GM19452 (cell line): ENCODE measurements at regions not wholly inside any gene's neighbourhood (a gene's known extent, or its start where the extent isn't known, plus 50 kb on each side); places are given as distances from the start of the nearest gene placed in this dataset.
A peak's percentile ranks its signal among the peaks of the same experiment; 100 is the strongest.

Source experiments
- ATAC-seq: cut with Tn5 transposase; IDR thresholded peaks from one replicate; pipeline ENCODE4 v1.9.1; 2021; ENCODE audit not compliant: unreplicated experiment

GRCh38 chr6:139494376-139494990 lies 120.0 kb upstream of the CITED2 start:
- ATAC-seq = no peak

- peak; percentile 88 for ATAC-seq
Observed at GRCh38 chr6:139490482-139490881, 116.0 kb upstream of the CITED2 start.

- no peak for ATAC-seq
Observed at GRCh38 chr6:139486476-139486799, 112.0 kb upstream of the CITED2 start.

- ATAC-seq = no peak
Observed at GRCh38 chr6:139485742-139486475, 111.5 kb upstream of the CITED2 start.

GRCh38 chr6:139485185-139485584 lies 110.7 kb upstream of the CITED2 start:
- ATAC-seq = no peak

GRCh38 chr6:139483079-139483478 lies 108.6 kb upstream of the CITED2 start:
- no peak for ATAC-seq

GRCh38 chr6:139482287-139482686 lies 107.8 kb upstream of the CITED2 start:
- no peak for ATAC-seq

- no peak for ATAC-seq
Observed at GRCh38 chr6:139480356-139481165, 106.1 kb upstream of the CITED2 start.

- ATAC-seq = no peak
Observed at GRCh38 chr6:139479433-139480222, 105.2 kb upstream of the CITED2 start.

- ATAC-seq = no peak
Observed at GRCh38 chr6:139475646-139476045, 101.2 kb upstream of the CITED2 start.

- ATAC-seq = no peak
Observed at GRCh38 chr6:139475241-139475640, 100.8 kb upstream of the CITED2 start.

GRCh38 chr6:139474145-139475108 lies 100.0 kb upstream of the CITED2 start:
- no peak for ATAC-seq

GRCh38 chr6:139473731-139474130 lies 99.3 kb upstream of the CITED2 start:
- ATAC-seq = no peak

GRCh38 chr6:139473231-139473701 lies 98.8 kb upstream of the CITED2 start:
- ATAC-seq = no peak

- no peak for ATAC-seq
Observed at GRCh38 chr6:139472351-139473015, 98.0 kb upstream of the CITED2 start.

GRCh38 chr6:139470997-139471396 lies 96.5 kb upstream of the CITED2 start:
- no peak for ATAC-seq

- ATAC-seq = no peak
Observed at GRCh38 chr6:139468178-139468819, 93.9 kb upstream of the CITED2 start.

GRCh38 chr6:139457476-139457875 lies 83.0 kb upstream of the CITED2 start:
- ATAC-seq = no peak
